Breast epithelium (tissue), 3 donors: ENCODE measurements at regions not wholly inside any gene's neighbourhood (a gene's known extent, or its start where the extent isn't known, plus 50 kb on each side); places are given as distances from the start of the nearest gene placed in this dataset.

ENCODE experiments used
- CTCF ChIP-seq, 3 donors: fragments of 450-650 bp; IDR thresholded peaks; one replicate each; pipeline ENCODE4 v1.5.1; 2016 to 2017; ENCODE audit warnings: antibody characterized with exemption in 3 of 3, mild to moderate bottlenecking in 3 of 3, moderate library complexity in 3 of 3
- POLR2A ChIP-seq: fragments of 450-650 bp; IDR thresholded peaks from one replicate; pipeline ENCODE4 v1.6.1; 2016; ENCODE audit warnings: antibody characterized with exemption, mild to moderate bottlenecking, moderate library complexity

- TF ChIP-seq POLR2A (no peak), CTCF (IDR thresholded peaks at IDR 0.05) (no peak)
These were observed 147.9 kb upstream of the E2F7 start for GRCh38 chr12:77213319-77213718.
